A673 (cell line): ENCODE measurements at regions not wholly inside any gene's neighbourhood (a gene's known extent, or its start where the extent isn't known, plus 50 kb on each side); places are given as distances from the start of the nearest gene placed in this dataset.
A peak's percentile ranks its signal among the peaks of the same experiment; 100 is the strongest.

Experiments
- BruUV-seq: library from RNA; stranded (reverse); fragments of 400-500 nt; replicated peaks from 2 replicates; lab custom pipeline; 2021; lab: Mats Ljungman, UMichigan
- CTCF ChIA-PET: fragments of 300-600 bp; sonication (Branson Sonifier 250); formaldehyde crosslinking; loops from one replicate; lab custom pipeline; 2022; ENCODE audit warnings: antibody characterized with exemption; lab: Charles Lee
- POLR2A ChIA-PET: fragments of 300-600 bp; sonication (Branson Sonifier 250); formaldehyde crosslinking; loops from one replicate; lab custom pipeline; 2022; ENCODE audit warnings: antibody characterized with exemption; ENCODE audit not compliant: low non-redundant PET; lab: Charles Lee
- DNase-seq: peaks from one replicate; pipeline ENCODE4 v3.0.0-alpha.2; 2015; ENCODE audit warnings: low spot score
- H3K27ac ChIP-seq: fragments of 200-600 bp; sonication (generic); 2 replicates; pipeline ENCODE4 v1.5.1; 2016; ENCODE audit warnings: mixed run types, low read depth, mild to moderate bottlenecking, mixed read lengths, antibody characterized with exemption, low read length; ENCODE audit not compliant: poor library complexity, severe bottlenecking
- H3K27me3 ChIP-seq: fragments of 200-600 bp; sonication (generic); replicated peaks from 2 replicates; pipeline ENCODE4 v1.6.1; 2017; ENCODE audit warnings: mixed run types, low read depth, mild to moderate bottlenecking, mixed read lengths, antibody characterized with exemption, low read length; ENCODE audit not compliant: insufficient read depth, poor library complexity
- H3K36me3 ChIP-seq: fragments of 200-600 bp; sonication (generic); 2 replicates; pipeline ENCODE4 v1.6.1; 2016; ENCODE audit warnings: mixed run types, mild to moderate bottlenecking, mixed read lengths, antibody characterized with exemption, low read length; ENCODE audit not compliant: insufficient read depth, poor library complexity, severe bottlenecking
- H3K4me1 ChIP-seq: fragments of 200-600 bp; sonication (generic); 2 replicates; pipeline ENCODE4 v1.6.1; 2017; ENCODE audit warnings: mixed run types, mild to moderate bottlenecking, mixed read lengths, antibody characterized with exemption, low read length; ENCODE audit not compliant: insufficient read depth, poor library complexity, severe bottlenecking
- H3K4me3 ChIP-seq: fragments of 200-600 bp; sonication (generic); 2 replicates; pipeline ENCODE4 v1.5.1; 2016; ENCODE audit warnings: low read depth, mixed run types, mild to moderate bottlenecking, mixed read lengths, low read length; ENCODE audit not compliant: poor library complexity, severe bottlenecking
- H3K9me3 ChIP-seq: fragments of 200-600 bp; sonication (generic); 2 replicates; pipeline ENCODE4 v1.6.1; 2016; ENCODE audit warnings: mixed run types, low read depth, mild to moderate bottlenecking, mixed read lengths, antibody characterized with exemption, low read length; ENCODE audit not compliant: poor library complexity, severe bottlenecking
- CTCF ChIP-seq: fragments of 300-800, 200-600 bp; sonication (generic); conservative IDR thresholded peaks from 2 replicates; pipeline ENCODE4 v1.5.1; 2017; ENCODE audit warnings: low read depth, mild to moderate bottlenecking, antibody characterized with exemption, low read length, moderate library complexity, mixed read lengths
- EZH2 ChIP-seq: fragments of 200-600 bp; sonication (generic); IDR thresholded peaks from 2 replicates; pipeline ENCODE4 v1.6.1; 2017; ENCODE audit warnings: borderline replicate concordance, low read depth, mild to moderate bottlenecking, mixed read lengths, antibody characterized with exemption, low read length; ENCODE audit not compliant: poor library complexity, severe bottlenecking
- intact Hi-C: fragments of 100-400 bp; cut with micrococcal nuclease; formaldehyde crosslinking; loops from one replicate; pipeline ENCODE4 v1.10.0; 2022; ENCODE audit not compliant: unreplicated experiment

- Histone ChIP-seq H3K4me1 (peaks cover 9% of the 10 kb centered on the region), H3K27ac (no peak overlapping the region), H3K4me3 (no peak overlapping the region), H3K9me3 (peaks cover 4% of the 10 kb centered on the region), H3K27me3 (no peaks in the 10 kb centered on the region), H3K36me3 (no peaks in the 10 kb centered on the region)
- CTCF ChIA-PET, result no interaction called here
- TF ChIP-seq EZH2 (no peak), CTCF (no peak)
- POLR2A ChIA-PET, result no interaction called here
- DNase-seq, result no peak
- intact Hi-C loops, result no loop called here
- no TSS peak for BruUV-seq
Measured at GRCh38 chr1:38352869-38353268, 306.3 kb upstream of the POU3F1 start.

GRCh38 chr1:38347446-38348175, 301.0 kb upstream of the POU3F1 start:
- Histone ChIP-seq H3K4me3 (no peak overlapping the region), H3K36me3 (no peaks in the 10 kb centered on the region), H3K9me3 (peaks cover 9% of the 10 kb centered on the region), H3K4me1 (no peaks in the 10 kb centered on the region), H3K27me3 (no peaks in the 10 kb centered on the region), H3K27ac (no peak overlapping the region)
- intact Hi-C loops, result no loop called here
- BruUV-seq, result no TSS peak
- ChIA-PET POLR2A (no interaction called here), CTCF (no interaction called here)
- no peak for DNase-seq
- TF ChIP-seq CTCF (no peak), EZH2 (no peak)

- no peaks in the 10 kb centered on the region for H3K27me3 ChIP-seq
- ChIA-PET POLR2A (no interaction called here), CTCF (no interaction called here)
- no TSS peak for BruUV-seq
- peak; percentile 13 for DNase-seq
- H3K4me1 ChIP-seq, result no peaks in the 10 kb centered on the region
- intact Hi-C loops, result no loop called here
- no peaks in the 10 kb centered on the region for H3K36me3 ChIP-seq
- H3K4me3 ChIP-seq, result no peak overlapping the region
- TF ChIP-seq CTCF, result no peak
- no peak for TF ChIP-seq EZH2
- H3K27ac ChIP-seq, result no peak overlapping the region
- H3K9me3 ChIP-seq, result peaks cover 9% of the 10 kb centered on the region
Measured at GRCh38 chr1:38344716-38345115, 298.1 kb upstream of the POU3F1 start.
